ENCODE measurements at regions not wholly inside any gene's neighbourhood (a gene's known extent, or its start where the extent isn't known, plus 50 kb on each side); places are given as distances from the start of the nearest gene placed in this dataset.

DNA sequence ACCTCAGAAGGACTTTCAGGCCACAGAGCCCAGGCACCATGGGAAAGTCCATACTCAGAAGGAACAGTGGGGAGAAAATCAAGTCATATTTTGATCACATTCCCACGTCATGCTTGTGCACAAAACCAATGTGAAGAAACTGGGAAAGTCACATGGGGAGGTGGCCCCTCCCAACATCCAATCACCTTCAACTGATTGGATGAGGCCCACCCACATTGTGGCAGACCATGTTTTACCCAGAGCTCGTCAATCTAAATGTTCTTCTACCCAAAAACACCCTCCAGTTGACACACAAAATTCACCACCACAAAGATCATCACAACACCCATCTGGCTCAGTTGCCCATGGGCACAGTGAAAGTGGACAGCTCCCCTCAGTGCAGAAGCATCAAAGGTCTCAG is 248.2 kb upstream of the IGF1R start:
- H3K9me3 Mint-ChIP-seq: no peaks in the 10 kb centered on the region
- no peak overlapping the region for H3K4me3 Mint-ChIP-seq
- peaks cover 10% of the 10 kb centered on the region for H3K27me3 Mint-ChIP-seq
- H3K27ac Mint-ChIP-seq: no peak overlapping the region
- H3K36me3 Mint-ChIP-seq: no peaks in the 10 kb centered on the region
- no peaks in the 10 kb centered on the region for H3K4me1 Mint-ChIP-seq

- H3K4me1 Mint-ChIP-seq: no peaks in the 10 kb centered on the region
- H3K36me3 Mint-ChIP-seq: no peaks in the 10 kb centered on the region
- H3K27ac Mint-ChIP-seq: no peak overlapping the region
- H3K9me3 Mint-ChIP-seq: no peaks in the 10 kb centered on the region
- H3K27me3 Mint-ChIP-seq: peaks cover 6% of the 10 kb centered on the region
- no peak overlapping the region for H3K4me3 Mint-ChIP-seq
These were observed 247.3 kb upstream of the IGF1R start for GRCh38 chr15:98401029-98401428.

DNA sequence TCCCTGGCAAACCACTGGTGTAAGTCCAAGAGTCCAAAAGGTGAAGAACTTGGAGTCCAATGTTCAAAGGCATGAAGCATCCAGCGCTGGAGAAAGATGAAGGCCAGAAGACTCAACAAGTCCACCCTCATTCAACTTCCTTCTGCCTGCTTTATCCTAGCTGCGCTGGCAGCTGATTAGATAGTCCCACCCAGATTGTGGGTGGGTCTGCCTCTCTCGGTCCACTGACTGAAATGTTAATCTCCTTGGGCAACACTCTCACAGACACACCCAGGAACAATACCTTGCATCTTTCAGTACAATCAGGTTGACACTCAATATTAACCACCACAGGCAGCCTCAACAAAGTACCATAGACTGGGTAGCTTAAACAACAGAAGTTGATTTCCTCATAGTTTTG is 245.9 kb upstream of the IGF1R start:
- Mint-ChIP-seq H3K27me3 (peaks cover 9% of the 10 kb centered on the region), H3K4me3 (no peak overlapping the region)

GRCh38 chr15:98403169-98403568 is 245.2 kb upstream of the IGF1R start:
- Mint-ChIP-seq H3K36me3 (no peaks in the 10 kb centered on the region), H3K4me3 (no peak overlapping the region), H3K27me3 (peaks cover 9% of the 10 kb centered on the region), H3K27ac (no peak overlapping the region), H3K9me3 (no peaks in the 10 kb centered on the region), H3K4me1 (no peaks in the 10 kb centered on the region)

More for the DNA sequence above, 245.9 kb upstream of the IGF1R start:
- no peaks in the 10 kb centered on the region for H3K36me3 Mint-ChIP-seq
- no peaks in the 10 kb centered on the region for H3K9me3 Mint-ChIP-seq
- H3K27ac Mint-ChIP-seq: no peak overlapping the region
- no peaks in the 10 kb centered on the region for H3K4me1 Mint-ChIP-seq

- no peak overlapping the region for H3K27ac Mint-ChIP-seq
- peaks cover 8% of the 10 kb centered on the region for H3K27me3 Mint-ChIP-seq
- no peaks in the 10 kb centered on the region for H3K36me3 Mint-ChIP-seq
- no peaks in the 10 kb centered on the region for H3K9me3 Mint-ChIP-seq
- no peaks in the 10 kb centered on the region for H3K4me1 Mint-ChIP-seq
- H3K4me3 Mint-ChIP-seq: no peak overlapping the region
These were observed 244.8 kb upstream of the IGF1R start for GRCh38 chr15:98403569-98403968.

DNA sequence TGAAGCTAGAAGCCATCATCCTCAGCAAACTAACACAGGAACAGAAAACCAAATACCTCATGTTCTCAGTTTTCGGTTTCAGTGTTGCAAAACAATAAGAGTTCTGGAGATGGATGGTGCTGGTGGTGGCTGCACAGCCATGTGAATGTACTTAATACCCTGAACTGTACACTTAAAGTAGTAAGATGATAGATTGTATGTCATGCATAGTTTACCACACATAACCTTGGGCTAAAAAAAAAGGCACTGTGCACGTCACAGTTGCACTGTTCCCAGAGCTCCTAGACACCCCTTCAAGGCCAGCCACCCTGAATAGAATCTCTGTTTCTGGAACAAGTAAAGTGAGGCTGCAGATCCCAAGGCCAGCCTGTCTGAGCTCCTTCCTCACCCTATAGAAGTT is 243.3 kb upstream of the IGF1R start:
- no peak overlapping the region for H3K27ac Mint-ChIP-seq
- no peak overlapping the region for H3K4me3 Mint-ChIP-seq
- H3K36me3 Mint-ChIP-seq: no peaks in the 10 kb centered on the region
- peaks cover 7% of the 10 kb centered on the region for H3K27me3 Mint-ChIP-seq
- no peaks in the 10 kb centered on the region for H3K4me1 Mint-ChIP-seq
- H3K9me3 Mint-ChIP-seq: no peaks in the 10 kb centered on the region

DNA sequence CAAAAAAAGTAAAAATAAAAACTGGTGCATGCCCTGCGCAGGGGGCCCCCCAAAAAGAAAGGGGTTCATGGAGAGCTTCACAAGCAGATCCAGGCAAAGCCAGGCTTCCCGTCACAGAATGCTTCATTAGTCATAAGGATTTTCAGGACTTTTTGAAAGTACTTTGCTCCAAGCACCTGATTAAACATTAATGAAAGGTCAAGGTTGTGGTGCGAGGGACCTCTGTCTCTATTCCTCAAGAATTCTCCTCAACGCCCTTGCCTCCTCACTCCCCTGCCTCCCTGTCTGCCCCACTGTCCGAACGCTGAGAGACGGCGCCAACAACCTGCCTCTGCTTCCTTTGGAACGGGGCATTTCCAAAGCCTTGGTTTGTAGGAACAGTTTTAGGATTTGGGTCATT is 240.1 kb upstream of the IGF1R start:
- Mint-ChIP-seq H3K36me3 (no peaks in the 10 kb centered on the region), H3K27me3 (peaks cover 5% of the 10 kb centered on the region), H3K9me3 (no peaks in the 10 kb centered on the region), H3K4me3 (no peak overlapping the region), H3K27ac (no peak overlapping the region), H3K4me1 (no peaks in the 10 kb centered on the region)

DNA sequence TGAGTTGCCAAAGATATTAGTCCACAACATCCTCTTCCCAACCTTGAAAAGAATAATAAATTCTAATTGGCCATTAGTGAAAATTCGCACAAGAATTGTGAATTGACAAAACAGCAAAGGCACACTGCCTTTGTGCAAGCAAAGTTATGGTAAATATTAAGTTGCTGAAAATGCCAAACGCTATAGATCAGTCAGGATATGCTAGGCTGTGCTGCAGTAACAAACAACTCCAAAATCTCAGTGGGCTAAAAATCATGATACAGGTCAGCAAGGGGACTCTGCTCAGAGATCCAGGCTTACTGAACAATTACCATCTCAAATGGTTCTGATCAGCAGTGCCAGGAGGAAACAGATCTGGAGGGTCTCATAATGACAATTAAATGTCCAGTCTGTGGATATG is 238.0 kb upstream of the IGF1R start:
- Mint-ChIP-seq H3K27ac (no peak overlapping the region), H3K4me3 (no peak overlapping the region), H3K27me3 (peaks cover 6% of the 10 kb centered on the region), H3K4me1 (no peaks in the 10 kb centered on the region), H3K36me3 (no peaks in the 10 kb centered on the region), H3K9me3 (no peaks in the 10 kb centered on the region)

GRCh38 chr15:98412852-98413251 is 235.5 kb upstream of the IGF1R start:
- Mint-ChIP-seq H3K27ac (no peak overlapping the region), H3K27me3 (peaks cover 5% of the 10 kb centered on the region), H3K9me3 (no peaks in the 10 kb centered on the region), H3K36me3 (no peaks in the 10 kb centered on the region), H3K4me1 (no peaks in the 10 kb centered on the region), H3K4me3 (no peak overlapping the region)

GRCh38 chr15:98413933-98414546 is 234.3 kb upstream of the IGF1R start:
- Mint-ChIP-seq H3K27me3 (peaks cover 9% of the 10 kb centered on the region), H3K9me3 (no peaks in the 10 kb centered on the region), H3K4me3 (no peak overlapping the region), H3K36me3 (no peaks in the 10 kb centered on the region), H3K27ac (no peak overlapping the region), H3K4me1 (no peaks in the 10 kb centered on the region)

- H3K27me3 Mint-ChIP-seq: peaks cover 12% of the 10 kb centered on the region
- no peaks in the 10 kb centered on the region for H3K9me3 Mint-ChIP-seq
- no peak overlapping the region for H3K27ac Mint-ChIP-seq
- no peak overlapping the region for H3K4me3 Mint-ChIP-seq
- no peaks in the 10 kb centered on the region for H3K36me3 Mint-ChIP-seq
- peaks cover 6% of the 10 kb centered on the region for H3K4me1 Mint-ChIP-seq
These were observed 232.0 kb upstream of the IGF1R start for GRCh38 chr15:98416222-98416855.

DNA sequence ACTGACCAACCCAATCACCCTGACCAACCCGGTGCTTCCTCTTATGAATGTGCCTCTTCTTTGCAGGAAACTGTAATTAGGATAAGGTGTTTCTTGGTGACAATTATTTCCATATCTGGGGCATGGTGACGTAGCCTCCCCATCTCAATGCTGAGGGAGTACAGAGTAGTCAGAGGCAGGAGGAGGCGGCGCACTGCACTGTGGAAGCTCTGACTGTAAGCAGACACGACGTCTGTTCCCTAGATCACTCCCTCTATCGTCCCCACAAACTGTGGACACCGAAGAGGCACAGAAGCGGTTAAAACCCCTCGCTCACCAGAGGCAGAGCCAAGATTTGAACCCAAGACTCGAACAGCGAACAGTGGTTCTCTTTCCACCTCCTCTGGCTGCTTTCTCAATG is 231.0 kb upstream of the IGF1R start:
- H3K27me3 Mint-ChIP-seq: peaks cover 14% of the 10 kb centered on the region
- H3K4me3 Mint-ChIP-seq: no peak overlapping the region
- H3K9me3 Mint-ChIP-seq: no peaks in the 10 kb centered on the region
- peaks cover 6% of the 10 kb centered on the region for H3K4me1 Mint-ChIP-seq
- H3K27ac Mint-ChIP-seq: no peak overlapping the region
- no peaks in the 10 kb centered on the region for H3K36me3 Mint-ChIP-seq

GRCh38 chr15:98418122-98418521 is 230.2 kb upstream of the IGF1R start:
- H3K4me1 Mint-ChIP-seq: peaks cover 6% of the 10 kb centered on the region
- H3K4me3 Mint-ChIP-seq: no peak overlapping the region
- H3K9me3 Mint-ChIP-seq: no peaks in the 10 kb centered on the region
- no peak overlapping the region for H3K27ac Mint-ChIP-seq
- H3K36me3 Mint-ChIP-seq: no peaks in the 10 kb centered on the region
- peaks cover 18% of the 10 kb centered on the region for H3K27me3 Mint-ChIP-seq

DNA sequence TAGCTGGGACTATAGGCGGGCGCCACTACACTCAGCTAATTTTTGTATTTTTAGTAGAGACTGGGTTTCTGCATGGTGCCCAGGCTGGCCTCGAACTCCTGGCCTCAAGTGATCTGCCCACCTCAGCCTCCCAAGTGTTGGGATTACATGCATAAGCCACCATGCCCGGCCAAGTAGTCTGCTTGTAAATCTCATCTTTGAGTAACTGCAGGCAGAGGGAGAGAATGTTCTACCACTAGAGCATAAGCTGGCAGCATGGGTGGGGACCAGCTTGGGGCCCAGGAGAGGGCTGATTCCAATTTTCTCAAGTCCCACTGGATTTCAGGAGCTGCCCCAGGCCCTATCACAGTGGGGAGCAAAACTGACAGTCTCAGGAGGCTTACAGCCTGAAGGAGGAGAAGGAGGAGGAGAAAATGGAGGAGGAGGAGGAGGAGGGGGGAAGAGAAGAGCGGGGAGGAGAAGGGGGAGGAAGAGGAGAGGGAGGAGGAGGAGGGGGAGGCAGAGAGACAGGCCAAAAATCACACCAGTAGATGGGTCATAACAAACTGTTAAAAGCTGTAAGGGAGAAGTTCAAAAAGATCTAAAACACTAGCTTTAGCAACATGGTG is 229.1 kb upstream of the IGF1R start:
- Mint-ChIP-seq H3K27me3 (peaks cover 16% of the 10 kb centered on the region), H3K36me3 (no peaks in the 10 kb centered on the region), H3K9me3 (no peaks in the 10 kb centered on the region)

DNA sequence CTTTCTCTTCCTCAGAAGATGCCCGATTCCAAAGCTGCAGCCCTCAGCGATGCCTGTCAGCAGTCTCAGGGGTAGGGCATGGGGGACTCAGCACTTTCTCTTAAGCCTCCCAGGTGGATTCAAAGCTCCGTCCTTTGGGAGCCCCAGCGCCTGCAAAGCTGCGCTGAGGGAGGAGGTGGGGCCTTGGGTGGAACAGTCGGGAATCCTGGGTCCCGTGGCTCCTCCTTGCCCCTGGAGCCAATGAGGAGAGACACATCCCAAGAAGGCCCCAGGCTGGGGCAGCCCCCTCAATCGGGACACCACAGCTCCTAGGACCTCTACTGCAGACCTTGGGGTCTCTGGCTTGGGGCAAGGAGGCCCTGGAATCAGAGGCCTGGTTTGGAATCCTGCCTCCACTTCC is 227.5 kb upstream of the IGF1R start:
- Mint-ChIP-seq H3K9me3 (no peaks in the 10 kb centered on the region), H3K4me3 (no peak overlapping the region), H3K27ac (no peak overlapping the region), H3K4me1 (peaks cover 6% of the 10 kb centered on the region), H3K36me3 (no peaks in the 10 kb centered on the region), H3K27me3 (peaks cover 21% of the 10 kb centered on the region)

More for the DNA sequence above, 229.1 kb upstream of the IGF1R start:
- Mint-ChIP-seq H3K27ac (no peak overlapping the region), H3K4me1 (peaks cover 6% of the 10 kb centered on the region), H3K4me3 (no peak overlapping the region)

DNA sequence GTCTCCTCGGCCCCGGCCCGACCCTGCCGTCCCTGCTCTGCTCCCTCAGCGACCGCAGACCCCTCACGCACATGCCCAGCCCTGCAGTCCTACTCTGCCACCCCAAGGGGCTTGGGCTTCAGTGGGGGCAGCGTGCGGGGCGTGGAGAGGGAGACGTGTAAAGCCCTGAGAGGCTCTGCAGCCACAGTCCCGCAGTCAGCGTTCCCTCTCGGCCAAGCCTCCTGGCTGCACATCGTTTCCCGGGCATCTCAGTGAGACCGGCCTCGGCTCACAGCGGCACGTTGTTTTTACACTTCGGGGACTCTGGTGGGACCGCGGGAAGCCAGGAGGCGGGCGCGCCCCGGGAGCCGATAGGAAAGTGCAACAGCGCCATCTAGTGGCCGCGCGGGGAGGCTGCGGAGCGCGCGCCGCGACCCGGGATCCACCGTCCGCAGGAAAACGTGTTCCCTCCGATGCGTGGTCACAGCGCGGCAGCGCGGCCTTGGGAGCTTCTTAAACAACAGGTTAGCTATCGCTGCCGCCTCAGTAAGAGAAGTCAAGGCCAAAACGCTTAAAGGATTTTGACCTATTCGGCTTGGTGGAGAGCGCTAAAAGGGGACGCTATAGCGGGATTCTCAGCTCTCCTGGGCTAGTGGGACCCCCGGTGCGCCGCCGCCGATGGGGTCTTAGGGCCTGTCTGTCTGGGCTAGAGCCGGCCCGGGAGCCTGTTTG is 226.8 kb upstream of the IGF1R start:
- Mint-ChIP-seq H3K27me3 (peaks cover 24% of the 10 kb centered on the region), H3K4me3 (peak overlapping the region; percentile 34), H3K36me3 (no peaks in the 10 kb centered on the region), H3K4me1 (peaks cover 6% of the 10 kb centered on the region), H3K9me3 (no peaks in the 10 kb centered on the region), H3K27ac (no peak overlapping the region)
